RWPE2 (cell line): ENCODE measurements at regions not wholly inside any gene's neighbourhood (a gene's known extent, or its start where the extent isn't known, plus 50 kb on each side); places are given as distances from the start of the nearest gene placed in this dataset.

Source experiments
- ATAC-seq: fragments of 200-7000 bp; cut with Tn5 transposase; 3 replicates; pipeline ENCODE4 v1.9.1; 2021; ENCODE audit warnings: low read depth
- DNase-seq: peaks from one replicate; pipeline ENCODE4 v3.0.0-alpha.2; 2020; ENCODE audit warnings: low spot score
- H3K27ac ChIP-seq: fragments of 450-650 bp; 2 replicates; pipeline ENCODE4 v1.5.1; 2017; ENCODE audit warnings: mild to moderate bottlenecking; ENCODE audit not compliant: poor library complexity, severe bottlenecking
- H3K27me3 ChIP-seq: fragments of 250-450 bp; sonication (Bioruptor Pico); 2 replicates; pipeline ENCODE4 v1.5.1; 2021; ENCODE audit warnings: mild to moderate bottlenecking, moderate library complexity; ENCODE audit not compliant: insufficient read depth, poor library complexity, severe bottlenecking
- H3K36me3 ChIP-seq: fragments of 250-450 bp; sonication (Bioruptor Pico); 2 replicates; pipeline ENCODE4 v1.5.1; 2020; ENCODE audit warnings: low read depth, mild to moderate bottlenecking, moderate library complexity
- H3K4me1 ChIP-seq: fragments of 250-450 bp; sonication (Bioruptor Pico); 2 replicates; pipeline ENCODE4 v1.5.1; 2021; ENCODE audit warnings: mild to moderate bottlenecking, moderate library complexity; ENCODE audit not compliant: insufficient read depth, poor library complexity, severe bottlenecking
- H3K4me3 ChIP-seq: fragments of 250-450 bp; sonication (Bioruptor Pico); 2 replicates; pipeline ENCODE4 v1.5.1; 2021; ENCODE audit warnings: mild to moderate bottlenecking, moderate library complexity; ENCODE audit not compliant: severe bottlenecking
- H3K9me3 ChIP-seq: fragments of 250-450 bp; sonication (Bioruptor Pico); 2 replicates; pipeline ENCODE4 v1.5.1; 2021; ENCODE audit warnings: mild to moderate bottlenecking, moderate library complexity; ENCODE audit not compliant: severe bottlenecking
- CTCF ChIP-seq: fragments of 450-650 bp; IDR thresholded peaks from one replicate; pipeline ENCODE4 v1.5.1; 2017; ENCODE audit warnings: mild to moderate bottlenecking, moderate library complexity; ENCODE audit not compliant: poor library complexity, severe bottlenecking

GRCh38 chr16:35752773-35753558 lies 2293.6 kb downstream of the TP53TG3F start:
- ATAC-seq (no peak), DNase-seq (no peak)
- H3K9me3 ChIP-seq, result peaks cover 20% of the 10 kb centered on the region

GRCh38 chr16:35753559-35754390 lies 2294.4 kb downstream of the TP53TG3F start:
- H3K36me3 ChIP-seq, result no peaks in the 10 kb centered on the region
- no peaks in the 10 kb centered on the region for H3K4me1 ChIP-seq
- no peaks in the 10 kb centered on the region for H3K27me3 ChIP-seq
- TF ChIP-seq CTCF, result no peak
- H3K27ac ChIP-seq, result no peak overlapping the region
- H3K9me3 ChIP-seq, result peaks cover 19% of the 10 kb centered on the region
- ATAC-seq, result no peak
- no peak overlapping the region for H3K4me3 ChIP-seq
- DNase-seq, result no peak

More at GRCh38 chr16:35752773-35753558, 2293.6 kb downstream of the TP53TG3F start:
- no peaks in the 10 kb centered on the region for H3K36me3 ChIP-seq
- no peaks in the 10 kb centered on the region for H3K4me1 ChIP-seq
- no peaks in the 10 kb centered on the region for H3K27me3 ChIP-seq
- H3K27ac ChIP-seq, result no peak overlapping the region
- TF ChIP-seq CTCF, result no peak
- H3K4me3 ChIP-seq, result no peak overlapping the region

- Histone ChIP-seq H3K27ac (no peak overlapping the region), H3K4me1 (no peaks in the 10 kb centered on the region), H3K36me3 (no peaks in the 10 kb centered on the region), H3K9me3 (peaks cover 13% of the 10 kb centered on the region), H3K4me3 (no peak overlapping the region), H3K27me3 (no peaks in the 10 kb centered on the region)
- no peak for DNase-seq
- TF ChIP-seq CTCF, result no peak
- ATAC-seq, result no peak
These were observed 2295.3 kb downstream of the TP53TG3F start for GRCh38 chr16:35754391-35755369.

GRCh38 chr16:35788381-35788780 lies 2329.0 kb downstream of the TP53TG3F start:
- H3K9me3 ChIP-seq, result peaks cover 6% of the 10 kb centered on the region
- H3K27ac ChIP-seq, result no peak overlapping the region
- H3K4me3 ChIP-seq, result no peak overlapping the region
- ATAC-seq, result no peak
- TF ChIP-seq CTCF, result no peak
- no peak for DNase-seq
- H3K4me1 ChIP-seq, result no peaks in the 10 kb centered on the region
- no peaks in the 10 kb centered on the region for H3K36me3 ChIP-seq
- no peaks in the 10 kb centered on the region for H3K27me3 ChIP-seq
